Kidney (tissue), 13 donors: ENCODE measurements at regions not wholly inside any gene's neighbourhood (a gene's known extent, or its start where the extent isn't known, plus 50 kb on each side); places are given as distances from the start of the nearest gene placed in this dataset.

Experiments
- DNase-seq, 5 donors: peaks; one replicate each; pipeline ENCODE4 v3.0.0-alpha.2; 2013 to 2020
- FAIRE-seq: peaks from 2 replicates; lab custom pipeline; 2012; peaks lifted over from hg19 to GRCh38; lab: Jason Lieb, UNC
- H3K27ac ChIP-seq, 2 donors: one replicate each; pipeline ENCODE4 v1.7.0; 2013; ENCODE audit warnings: low read depth in 2 of 2, low read length in 2 of 2, inconsistent platforms in 1 of 2
- H3K27me3 ChIP-seq: one replicate; pipeline ENCODE4 v1.7.1; 2013; ENCODE audit warnings: low read length, inconsistent platforms; ENCODE audit not compliant: control insufficient read depth, insufficient read depth
- H3K36me3 ChIP-seq, 3 donors: one replicate each; pipeline versions ENCODE4 v1.7.0 to v1.7.1; 2013; ENCODE audit warnings: low read length in 3 of 3, control low read depth in 1 of 3, inconsistent platforms in 1 of 3; ENCODE audit not compliant: insufficient read depth in 3 of 3, control insufficient read depth in 2 of 3
- H3K4me1 ChIP-seq, 3 donors: one replicate each; pipeline versions ENCODE4 v1.7.0 to v1.7.1; 2013; ENCODE audit warnings: low read length in 3 of 3, inconsistent platforms in 1 of 3, low read depth in 1 of 3; ENCODE audit not compliant: control insufficient read depth in 2 of 3, insufficient read depth in 2 of 3
- H3K4me3 ChIP-seq, 3 donors: one replicate each; pipeline versions ENCODE4 v1.7.0 to v1.8.1; 2013; ENCODE audit warnings: low read length in 3 of 3, control low read depth in 1 of 3, inconsistent platforms in 1 of 3
- H3K9ac ChIP-seq, 3 donors: one replicate each; pipeline versions ENCODE4 v1.7.0 to v1.7.1; 2013; ENCODE audit warnings: low read length in 3 of 3, control low read depth in 1 of 3, inconsistent platforms in 1 of 3
- H3K9me3 ChIP-seq, 3 donors: one replicate each; pipeline versions ENCODE4 v1.7.0 to v1.7.1; 2013; ENCODE audit warnings: low read length in 3 of 3, control low read depth in 1 of 3, inconsistent platforms in 1 of 3; ENCODE audit not compliant: control insufficient read depth in 2 of 3, insufficient read depth in 1 of 3
- intact Hi-C: fragments of 100-400 bp; cut with DNase I; formaldehyde crosslinking; loops from one replicate; pipeline ENCODE4 v1.11.1; 2022
- TF ChIP-seq, protein P1 (sequence below): IDR thresholded peaks from 3 replicates; pipeline ENCODE4 v1.5.1; 2012; ENCODE audit warnings: mild to moderate bottlenecking, moderate library complexity, borderline replicate concordance; ENCODE audit not compliant: insufficient read depth; ENCODE audit errors: extremely low read depth
- donor health status: control.
- donor health status: control.
- donor health status: control.
- donor health status: control.
- donor health status: control.
- donor health status: DM: yes; HTN: yes; CAD: no.
- donor health status: Normal renal cell carcinoma (clear cell type).

DNA sequence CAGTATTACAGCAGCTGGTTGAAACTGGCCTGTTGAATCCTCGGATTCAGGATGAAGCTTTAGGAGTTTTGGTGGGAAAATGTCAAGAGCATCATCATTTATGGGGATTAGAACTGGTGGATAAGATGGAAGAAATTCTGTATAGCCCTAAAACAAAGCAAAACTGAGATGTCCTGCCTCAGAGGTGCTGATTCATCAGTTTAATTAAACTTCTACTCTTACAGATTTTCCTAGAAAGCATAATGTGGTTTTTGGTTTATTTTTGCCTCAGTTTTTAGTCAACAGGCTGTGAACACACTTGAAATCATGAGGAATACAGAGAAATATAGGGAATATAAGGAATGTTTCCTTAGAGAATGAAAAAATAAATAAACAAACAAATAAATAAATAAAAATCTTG, 228.7 kb upstream of the POU3F2 start:
- Histone ChIP-seq H3K4me3 (no peak overlapping the region), H3K27me3 (no peaks in the 10 kb centered on the region), H3K9me3 (no peaks in the 10 kb centered on the region), H3K9ac (no peak overlapping the region), H3K36me3 (no peaks in the 10 kb centered on the region), H3K4me1 (no peaks in the 10 kb centered on the region), H3K27ac (no peak overlapping the region)
- no peak for FAIRE-seq
- no peak for DNase-seq
- intact Hi-C loops, result no loop called here
- TF ChIP-seq, protein P1, sequence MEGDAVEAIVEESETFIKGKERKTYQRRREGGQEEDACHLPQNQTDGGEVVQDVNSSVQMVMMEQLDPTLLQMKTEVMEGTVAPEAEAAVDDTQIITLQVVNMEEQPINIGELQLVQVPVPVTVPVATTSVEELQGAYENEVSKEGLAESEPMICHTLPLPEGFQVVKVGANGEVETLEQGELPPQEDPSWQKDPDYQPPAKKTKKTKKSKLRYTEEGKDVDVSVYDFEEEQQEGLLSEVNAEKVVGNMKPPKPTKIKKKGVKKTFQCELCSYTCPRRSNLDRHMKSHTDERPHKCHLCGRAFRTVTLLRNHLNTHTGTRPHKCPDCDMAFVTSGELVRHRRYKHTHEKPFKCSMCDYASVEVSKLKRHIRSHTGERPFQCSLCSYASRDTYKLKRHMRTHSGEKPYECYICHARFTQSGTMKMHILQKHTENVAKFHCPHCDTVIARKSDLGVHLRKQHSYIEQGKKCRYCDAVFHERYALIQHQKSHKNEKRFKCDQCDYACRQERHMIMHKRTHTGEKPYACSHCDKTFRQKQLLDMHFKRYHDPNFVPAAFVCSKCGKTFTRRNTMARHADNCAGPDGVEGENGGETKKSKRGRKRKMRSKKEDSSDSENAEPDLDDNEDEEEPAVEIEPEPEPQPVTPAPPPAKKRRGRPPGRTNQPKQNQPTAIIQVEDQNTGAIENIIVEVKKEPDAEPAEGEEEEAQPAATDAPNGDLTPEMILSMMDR, result no peak

DNA sequence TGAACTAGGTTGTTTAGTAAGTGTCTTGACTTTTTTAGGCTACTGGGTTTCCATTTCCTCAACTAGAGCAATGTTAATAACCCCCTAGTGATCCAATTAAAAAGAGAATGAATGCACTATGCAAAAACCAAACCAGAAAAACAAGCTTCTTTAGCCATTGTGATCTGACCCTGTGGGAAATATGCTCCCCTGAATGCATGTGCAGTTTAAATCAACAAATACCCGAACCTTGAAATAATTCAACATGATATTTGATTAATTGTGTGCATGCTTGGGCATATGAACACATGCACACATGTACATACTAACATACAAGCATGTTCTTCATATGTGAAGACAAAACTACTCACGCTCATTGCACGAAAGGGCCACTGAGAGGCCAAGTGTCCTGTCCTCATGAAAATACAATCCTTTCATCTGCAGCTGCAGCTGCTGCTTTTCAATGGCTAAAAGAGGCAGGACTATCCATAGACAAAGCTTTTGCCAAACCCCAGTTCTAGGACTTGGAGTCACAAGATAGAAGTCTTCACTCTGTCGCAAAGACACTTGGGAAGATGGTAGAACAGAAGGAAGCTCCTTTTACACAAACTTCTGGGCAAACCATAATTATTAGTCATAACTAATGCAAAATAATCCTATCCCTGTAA, 207.1 kb upstream of the POU3F2 start:
- H3K4me1 ChIP-seq, result no peaks in the 10 kb centered on the region
- no peaks in the 10 kb centered on the region for H3K36me3 ChIP-seq
- no peaks in the 10 kb centered on the region for H3K9me3 ChIP-seq
- TF ChIP-seq, protein P1, result no peak
- DNase-seq (no peak), FAIRE-seq (no peak)
- no peaks in the 10 kb centered on the region for H3K27me3 ChIP-seq
- H3K4me3 ChIP-seq, result no peak overlapping the region
- no peak overlapping the region for H3K9ac ChIP-seq
- intact Hi-C loops, result no loop called here
- H3K27ac ChIP-seq, result no peak overlapping the region

DNA sequence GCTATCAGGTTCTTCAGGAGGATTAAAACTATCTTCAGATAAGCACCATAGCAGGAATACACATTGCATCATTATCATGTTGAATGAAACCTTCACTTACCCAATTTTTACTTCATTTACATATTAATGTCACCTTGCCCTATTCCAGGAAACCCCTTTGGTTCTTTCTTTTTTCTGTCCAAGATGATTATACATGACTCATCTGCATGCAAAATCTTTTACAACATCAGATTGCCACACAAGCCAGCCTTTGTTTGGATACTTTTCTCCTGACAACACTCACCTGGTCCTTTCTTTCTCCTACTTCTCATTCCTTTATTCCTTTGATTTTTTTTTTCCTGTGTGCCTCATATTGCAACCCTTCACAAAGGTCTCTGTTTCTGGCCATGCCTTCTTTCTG, 200.5 kb upstream of the POU3F2 start:
- FAIRE-seq, result no peak
- TF ChIP-seq, protein P1, result no peak

DNA sequence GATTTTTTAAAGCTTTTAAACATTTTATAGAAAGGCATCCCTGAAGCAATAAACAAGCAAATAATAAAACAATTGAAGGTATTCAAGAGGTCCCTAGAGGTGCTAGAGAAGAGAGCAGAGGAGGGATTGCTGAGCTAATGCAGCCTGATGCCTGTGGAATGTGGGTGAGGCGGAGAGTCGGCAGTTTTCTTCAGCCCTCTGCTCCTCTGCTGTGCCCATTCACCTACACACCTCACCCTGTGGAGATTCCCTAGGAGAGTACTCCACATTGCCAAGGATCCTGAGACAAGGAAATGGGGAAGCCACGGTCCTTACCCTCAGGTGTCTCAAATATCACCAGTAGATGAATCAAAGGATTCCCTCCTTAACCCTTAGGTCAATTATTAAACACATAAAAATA, 199.8 kb upstream of the POU3F2 start:
- intact Hi-C loops, result no loop called here
- Histone ChIP-seq H3K36me3 (no peaks in the 10 kb centered on the region), H3K27me3 (no peaks in the 10 kb centered on the region), H3K4me3 (no peak overlapping the region), H3K9ac (no peak overlapping the region), H3K27ac (no peak overlapping the region), H3K4me1 (no peaks in the 10 kb centered on the region), H3K9me3 (no peaks in the 10 kb centered on the region)
- DNase-seq (no peak), FAIRE-seq (no peak)
- TF ChIP-seq, protein P1, result no peak

More for the DNA sequence above, 200.5 kb upstream of the POU3F2 start:
- Histone ChIP-seq H3K9ac (no peak overlapping the region), H3K27ac (no peak overlapping the region), H3K4me1 (no peaks in the 10 kb centered on the region), H3K9me3 (no peaks in the 10 kb centered on the region), H3K36me3 (no peaks in the 10 kb centered on the region), H3K4me3 (no peak overlapping the region), H3K27me3 (no peaks in the 10 kb centered on the region)
- intact Hi-C loops, result no loop called here
- DNase-seq, result no peak
